HG03565 (cell line): ENCODE measurements at regions not wholly inside any gene's neighbourhood (a gene's known extent, or its start where the extent isn't known, plus 50 kb on each side); places are given as distances from the start of the nearest gene placed in this dataset.

ENCODE experiments used
- ATAC-seq: cut with Tn5 transposase; IDR thresholded peaks from one replicate; pipeline ENCODE4 v1.9.1; 2021; ENCODE audit warnings: mild to moderate bottlenecking, moderate library complexity; ENCODE audit not compliant: unreplicated experiment

- no peak for ATAC-seq
These were observed 587.6 kb upstream of the DIPK2B start for GRCh38 chrX:45788315-45788714.

- no peak for ATAC-seq
These were observed 583.9 kb upstream of the DIPK2B start for GRCh38 chrX:45784590-45784989.

- no peak for ATAC-seq
These were observed 582.3 kb upstream of the DIPK2B start for GRCh38 chrX:45783002-45783401.

- ATAC-seq = no peak
These were observed 581.4 kb upstream of the DIPK2B start for GRCh38 chrX:45781901-45782553.

- no peak for ATAC-seq
These were observed 577.9 kb upstream of the DIPK2B start for GRCh38 chrX:45778616-45779015.

- no peak for ATAC-seq
These were observed 576.7 kb upstream of the DIPK2B start for GRCh38 chrX:45777366-45777765.

- no peak for ATAC-seq
These were observed 574.8 kb upstream of the DIPK2B start for GRCh38 chrX:45775468-45775867.

GRCh38 chrX:45774961-45775360 is 574.3 kb upstream of the DIPK2B start:
- ATAC-seq = no peak

GRCh38 chrX:45773572-45773971 is 572.9 kb upstream of the DIPK2B start:
- no peak for ATAC-seq

- peak; percentile 51 for ATAC-seq
These were observed 571.1 kb upstream of the DIPK2B start for GRCh38 chrX:45771560-45772340.

- no peak for ATAC-seq
These were observed 570.4 kb upstream of the DIPK2B start for GRCh38 chrX:45771114-45771513.

- peak; percentile 79 for ATAC-seq
These were observed 569.3 kb upstream of the DIPK2B start for GRCh38 chrX:45769761-45770582.

- ATAC-seq = no peak
These were observed 568.1 kb upstream of the DIPK2B start for GRCh38 chrX:45768666-45769236.

GRCh38 chrX:45766981-45767501 is 566.4 kb upstream of the DIPK2B start:
- no peak for ATAC-seq

GRCh38 chrX:45765767-45766166 is 565.1 kb upstream of the DIPK2B start:
- no peak for ATAC-seq

GRCh38 chrX:45765281-45765680 is 564.6 kb upstream of the DIPK2B start:
- no peak for ATAC-seq

- ATAC-seq = peak; percentile 20
These were observed 562.3 kb upstream of the DIPK2B start for GRCh38 chrX:45762699-45763647.

GRCh38 chrX:45761920-45762319 is 561.2 kb upstream of the DIPK2B start:
- ATAC-seq = no peak

GRCh38 chrX:45760187-45760742 is 559.6 kb upstream of the DIPK2B start:
- no peak for ATAC-seq
